CD14-positive monocyte (primary cell): ENCODE measurements at regions not wholly inside any gene's neighbourhood (a gene's known extent, or its start where the extent isn't known, plus 50 kb on each side); places are given as distances from the start of the nearest gene placed in this dataset.

Experiments used
- DNase-seq, 3 donors: peaks; one replicate each; pipeline ENCODE4 v3.0.0-alpha.2; 2011 to 2022
- H2AFZ ChIP-seq: 2 replicates; pipeline ENCODE4 v1.6.0; 2012; ENCODE audit warnings: mild to moderate bottlenecking, low read depth, low read length, inconsistent platforms; ENCODE audit not compliant: insufficient read depth, poor library complexity, severe bottlenecking
- H3K27ac ChIP-seq, 2 donors: 1 replicate in 1 of 2; 2 replicates in 1 of 2; pipeline ENCODE4 v1.5.1; 2012 to 2013; ENCODE audit warnings: low read length in 2 of 2, control low read depth in 1 of 2, inconsistent platforms in 1 of 2, low read depth in 1 of 2, mild to moderate bottlenecking in 1 of 2
- H3K27me3 ChIP-seq, 2 donors: one replicate each; pipeline versions ENCODE4 v1.6.0 to v1.6.1; 2011 to 2013; ENCODE audit warnings: low read length in 2 of 2; ENCODE audit not compliant: control insufficient read depth in 2 of 2, insufficient read depth in 2 of 2
- H3K36me3 ChIP-seq, 2 donors: replicated peaks in 1 of 2; 1 replicate in 1 of 2; 2 replicates in 1 of 2; pipeline versions ENCODE4 v1.5.1 to v1.6.1; 2012 to 2013; ENCODE audit warnings: low read length in 2 of 2, control low read depth in 1 of 2, inconsistent platforms in 1 of 2, mild to moderate bottlenecking in 1 of 2; ENCODE audit not compliant: insufficient read depth in 2 of 2, control insufficient read depth in 1 of 2
- H3K4me1 ChIP-seq, 2 donors: 1 replicate in 1 of 2; 2 replicates in 1 of 2; pipeline versions ENCODE4 v1.5.1 to v1.6.1; 2012 to 2013; ENCODE audit warnings: low read length in 2 of 2, control low read depth in 1 of 2, inconsistent platforms in 1 of 2, mild to moderate bottlenecking in 1 of 2, moderate library complexity in 1 of 2; ENCODE audit not compliant: insufficient read depth in 2 of 2, control insufficient read depth in 1 of 2
- H3K4me2 ChIP-seq: replicated peaks from 2 replicates; pipeline ENCODE3; 2012; ENCODE audit warnings: low read length, moderate library complexity, mild to moderate bottlenecking; ENCODE audit not compliant: poor library complexity, severe bottlenecking; ENCODE audit errors: extremely low read depth
- H3K4me3 ChIP-seq, 3 experiments: fragments of 200-600 bp in 1 of 3; sonication (generic) in 1 of 3; replicated peaks in 1 of 3; 1 replicate in 2 of 3; 2 replicates in 1 of 3; pipeline ENCODE4 v1.5.1; 2011 to 2013; ENCODE audit warnings: low read length in 3 of 3, mild to moderate bottlenecking in 3 of 3, control low read depth in 2 of 3, low read depth in 2 of 3, inconsistent platforms in 1 of 3, moderate library complexity in 1 of 3
- H3K79me2 ChIP-seq: 2 replicates; pipeline ENCODE4 v1.6.0; 2012; ENCODE audit warnings: mild to moderate bottlenecking, control low read depth, inconsistent platforms, low read length, moderate library complexity; ENCODE audit not compliant: insufficient read depth
- H3K9ac ChIP-seq: 2 replicates; pipeline ENCODE4 v1.6.0; 2017; ENCODE audit warnings: low read length, mild to moderate bottlenecking; ENCODE audit not compliant: insufficient read depth, poor library complexity, severe bottlenecking
- H3K9me3 ChIP-seq, 2 donors: replicated peaks in 1 of 2; 1 replicate in 1 of 2; 2 replicates in 1 of 2; pipeline versions ENCODE4 v1.5.1 to v1.6.1; 2012 to 2013; ENCODE audit warnings: low read length in 2 of 2, control low read depth in 1 of 2; ENCODE audit not compliant: control insufficient read depth in 1 of 2, insufficient read depth in 1 of 2
- H4K20me1 ChIP-seq: 2 replicates; pipeline ENCODE4 v1.6.0; 2012; ENCODE audit warnings: mild to moderate bottlenecking, low read length, control low read depth, moderate library complexity; ENCODE audit not compliant: insufficient read depth
- H3K27ac Mint-ChIP-seq, 7 donors: one replicate each; pipeline ENCODE4 v1.8.0; 2020; ENCODE audit warnings: mild to moderate bottlenecking in 7 of 7, mixed read lengths in 7 of 7, moderate library complexity in 6 of 7, inconsistent platforms in 2 of 7
- H3K27me3 Mint-ChIP-seq, 3 donors: one replicate each; pipeline ENCODE4 v1.8.0; 2021 to 2022; ENCODE audit warnings: low read depth in 3 of 3, mild to moderate bottlenecking in 3 of 3, mixed read lengths in 3 of 3, moderate library complexity in 3 of 3, inconsistent platforms in 1 of 3
- H3K36me3 Mint-ChIP-seq, 2 donors: one replicate each; pipeline ENCODE4 v1.8.0; 2020; ENCODE audit warnings: mixed read lengths in 2 of 2, inconsistent platforms in 1 of 2, mild to moderate bottlenecking in 1 of 2
- H3K4me1 Mint-ChIP-seq: one replicate; pipeline ENCODE4 v1.8.0; 2020; ENCODE audit warnings: mild to moderate bottlenecking, mixed read lengths
- H3K4me3 Mint-ChIP-seq, 2 donors: one replicate each; pipeline ENCODE4 v1.8.0; 2020; ENCODE audit warnings: mild to moderate bottlenecking in 2 of 2, mixed read lengths in 2 of 2, moderate library complexity in 1 of 2
- H3K9me3 Mint-ChIP-seq, 7 donors: one replicate each; pipeline ENCODE4 v1.8.0; 2020 to 2022; ENCODE audit warnings: mixed read lengths in 7 of 7, mild to moderate bottlenecking in 6 of 7, moderate library complexity in 6 of 7, inconsistent platforms in 2 of 7
- WGBS: methylation state at CpG from one replicate; pipeline ENCODE4 v1.1.5; 2013; ENCODE audit warnings: missing lambda C conversion rate; ENCODE audit not compliant: insufficient coverage; 5-methylcytosine and 5-hydroxymethylcytosine counted together
- intact Hi-C, 2 donors: fragments of 100-400 bp; cut with micrococcal nuclease; formaldehyde crosslinking; loops; one replicate each; pipeline versions ENCODE4 v1.15.0 to v1.15.1; 2023
- TF ChIP-seq, protein P1 (sequence below): fragments of 200-600 bp; IDR thresholded peaks from one replicate; pipeline ENCODE4 v1.8.0; 2022; ENCODE audit warnings: antibody characterized with exemption, mild to moderate bottlenecking

- Histone ChIP-seq H3K9ac (no peak overlapping the region), H3K4me3 (no peak overlapping the region), H3K27ac (no peak overlapping the region), H3K36me3 (no peaks in the 10 kb centered on the region), H3K27me3 (peaks cover 0 to 5% of the 10 kb centered on the region in 2 donors), H2AFZ (no peak overlapping the region), H4K20me1 (no peaks in the 10 kb centered on the region), H3K9me3 (no peaks in the 10 kb centered on the region), H3K4me1 (peaks cover 0 to 6% of the 10 kb centered on the region in 2 donors), H3K79me2 (no peaks in the 10 kb centered on the region), H3K4me2 (no peak overlapping the region)
- 60% methylated on average over 1 of the region's 1 CpG for WGBS
- peaks cover 3 to 4% (median 3%) of the 10 kb centered on the region in 3 donors for H3K27me3 Mint-ChIP-seq
- H3K36me3 Mint-ChIP-seq: no peaks in the 10 kb centered on the region
- H3K27ac Mint-ChIP-seq: no peak overlapping the region
- no peaks in the 10 kb centered on the region for H3K4me1 Mint-ChIP-seq
- intact Hi-C loops: no loop called here
- H3K9me3 Mint-ChIP-seq: peaks cover 0 to 5% (median 0%) of the 10 kb centered on the region in 7 donors
- TF ChIP-seq, protein P1, sequence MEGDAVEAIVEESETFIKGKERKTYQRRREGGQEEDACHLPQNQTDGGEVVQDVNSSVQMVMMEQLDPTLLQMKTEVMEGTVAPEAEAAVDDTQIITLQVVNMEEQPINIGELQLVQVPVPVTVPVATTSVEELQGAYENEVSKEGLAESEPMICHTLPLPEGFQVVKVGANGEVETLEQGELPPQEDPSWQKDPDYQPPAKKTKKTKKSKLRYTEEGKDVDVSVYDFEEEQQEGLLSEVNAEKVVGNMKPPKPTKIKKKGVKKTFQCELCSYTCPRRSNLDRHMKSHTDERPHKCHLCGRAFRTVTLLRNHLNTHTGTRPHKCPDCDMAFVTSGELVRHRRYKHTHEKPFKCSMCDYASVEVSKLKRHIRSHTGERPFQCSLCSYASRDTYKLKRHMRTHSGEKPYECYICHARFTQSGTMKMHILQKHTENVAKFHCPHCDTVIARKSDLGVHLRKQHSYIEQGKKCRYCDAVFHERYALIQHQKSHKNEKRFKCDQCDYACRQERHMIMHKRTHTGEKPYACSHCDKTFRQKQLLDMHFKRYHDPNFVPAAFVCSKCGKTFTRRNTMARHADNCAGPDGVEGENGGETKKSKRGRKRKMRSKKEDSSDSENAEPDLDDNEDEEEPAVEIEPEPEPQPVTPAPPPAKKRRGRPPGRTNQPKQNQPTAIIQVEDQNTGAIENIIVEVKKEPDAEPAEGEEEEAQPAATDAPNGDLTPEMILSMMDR: no peak
- H3K4me3 Mint-ChIP-seq: peak overlapping the region in 1 of 2 donors; percentile 32
- DNase-seq: no peak
Observed at GRCh38 chr21:24096651-24097050, 1510.6 kb downstream of the MRPL39 start.

DNA sequence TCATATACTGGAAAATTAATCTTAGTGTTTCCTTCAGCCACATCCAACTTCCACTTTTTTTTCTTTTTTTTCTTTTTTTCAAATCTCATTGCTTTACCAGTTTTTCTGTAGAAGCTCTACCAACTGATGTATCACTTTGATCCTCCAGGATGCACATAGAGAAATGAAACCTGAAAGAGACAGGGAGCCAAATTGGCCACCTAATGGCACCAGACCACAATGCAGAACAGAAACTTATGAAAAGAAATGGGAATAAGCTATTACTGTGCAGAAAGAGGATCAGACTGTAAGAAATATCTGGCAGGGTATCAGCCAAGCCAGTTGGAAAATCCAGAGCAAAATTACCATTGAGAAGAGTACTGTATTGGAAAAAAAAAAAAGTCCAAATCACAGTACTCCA lies 1514.2 kb downstream of the MRPL39 start:
- TF ChIP-seq, protein P1: no peak
- H3K36me3 Mint-ChIP-seq: no peaks in the 10 kb centered on the region

More for the DNA sequence above, 1514.2 kb downstream of the MRPL39 start:
- H3K4me2 ChIP-seq: no peak overlapping the region
- H3K9ac ChIP-seq: no peak overlapping the region
- H3K27me3 ChIP-seq: peaks cover 0 to 5% of the 10 kb centered on the region in 2 donors
- Mint-ChIP-seq H3K27me3 (peaks cover 3 to 7% (median 3%) of the 10 kb centered on the region in 3 donors), H3K4me3 (no peak overlapping the region), H3K27ac (no peak overlapping the region), H3K9me3 (peaks cover 0 to 8% (median 3%) of the 10 kb centered on the region in 7 donors), H3K4me1 (no peaks in the 10 kb centered on the region)
- peak in 1 of 3 donors; percentile 2 for DNase-seq
- no peak overlapping the region for H3K4me3 ChIP-seq
- no peaks in the 10 kb centered on the region for H3K9me3 ChIP-seq
- no peaks in the 10 kb centered on the region for H3K79me2 ChIP-seq
- H3K36me3 ChIP-seq: no peaks in the 10 kb centered on the region
- peaks cover 0 to 6% of the 10 kb centered on the region in 2 donors for H3K4me1 ChIP-seq
- H2AFZ ChIP-seq: no peak overlapping the region
- H3K27ac ChIP-seq: no peak overlapping the region
- no peaks in the 10 kb centered on the region for H4K20me1 ChIP-seq
- intact Hi-C loops: no loop called here
